NT2/D1 (cell line): ENCODE measurements at regions not wholly inside any gene's neighbourhood (a gene's known extent, or its start where the extent isn't known, plus 50 kb on each side); places are given as distances from the start of the nearest gene placed in this dataset.

Experiments used
- SUZ12 ChIP-seq: IDR thresholded peaks from 2 replicates; pipeline ENCODE4 v1.6.1; 2011; ENCODE audit not compliant: insufficient read length, insufficient read depth; ENCODE audit errors: extremely low read depth
- YY1 ChIP-seq: IDR thresholded peaks from 2 replicates; pipeline ENCODE4 v1.6.1; 2011; ENCODE audit not compliant: insufficient read length, insufficient read depth
- ZNF274 ChIP-seq: IDR thresholded peaks from 2 replicates; pipeline ENCODE4 v1.6.1; 2011; ENCODE audit warnings: mild to moderate bottlenecking, low read depth, low read length

- TF ChIP-seq YY1: no peak
- no peak for TF ChIP-seq ZNF274
- TF ChIP-seq SUZ12: no peak
Observed at GRCh38 chr6:44024574-44025219, 102.6 kb downstream of the MRPL14 start.
